ENCODE measurements at regions not wholly inside any gene's neighbourhood (a gene's known extent, or its start where the extent isn't known, plus 50 kb on each side); places are given as distances from the start of the nearest gene placed in this dataset.

- DNase-seq (ENCODE audit: low read depth): no peak
- no peak overlapping the region for H3K4me3 ChIP-seq (ENCODE audit: low read depth, low read length)
- no peak for TF ChIP-seq CTCF (conservative IDR thresholded peaks at IDR 0.05; ENCODE audit: low read depth, low read length)
These were observed 142.4 kb upstream of the SOX11 start for GRCh38 chr2:5549771-5550170.

- DNase-seq (ENCODE audit: low read depth): no peak
- no peak for TF ChIP-seq CTCF (conservative IDR thresholded peaks at IDR 0.05; ENCODE audit: low read depth, low read length)
- H3K4me3 ChIP-seq (ENCODE audit: low read depth, low read length): no peak overlapping the region
These were observed 136.5 kb upstream of the SOX11 start for GRCh38 chr2:5555636-5556035.

- DNase-seq (ENCODE audit: low read depth): no peak
- TF ChIP-seq CTCF (conservative IDR thresholded peaks at IDR 0.05; ENCODE audit: low read depth, low read length): no peak
- no peak overlapping the region for H3K4me3 ChIP-seq (ENCODE audit: low read depth, low read length)
These were observed 131.2 kb upstream of the SOX11 start for GRCh38 chr2:5561006-5561405.

- no peak for DNase-seq (ENCODE audit: low read depth)
- no peak for TF ChIP-seq CTCF (conservative IDR thresholded peaks at IDR 0.05; ENCODE audit: low read depth, low read length)
- H3K4me3 ChIP-seq (ENCODE audit: low read depth, low read length): no peak overlapping the region
These were observed 129.8 kb upstream of the SOX11 start for GRCh38 chr2:5562426-5562825.

GRCh38 chr2:5562865-5563264, 129.3 kb upstream of the SOX11 start:
- H3K4me3 ChIP-seq (ENCODE audit: low read depth, low read length): no peak overlapping the region
- no peak for TF ChIP-seq CTCF (conservative IDR thresholded peaks at IDR 0.05; ENCODE audit: low read depth, low read length)
- DNase-seq (ENCODE audit: low read depth): no peak

- no peak overlapping the region for H3K4me3 ChIP-seq (ENCODE audit: low read depth, low read length)
- DNase-seq (ENCODE audit: low read depth): no peak
- TF ChIP-seq CTCF (conservative IDR thresholded peaks at IDR 0.05; ENCODE audit: low read depth, low read length): no peak
These were observed 128.8 kb upstream of the SOX11 start for GRCh38 chr2:5563411-5563810.

GRCh38 chr2:5569256-5569655, 122.9 kb upstream of the SOX11 start:
- no peak for TF ChIP-seq CTCF (conservative IDR thresholded peaks at IDR 0.05; ENCODE audit: low read depth, low read length)
- no peak overlapping the region for H3K4me3 ChIP-seq (ENCODE audit: low read depth, low read length)
- DNase-seq (ENCODE audit: low read depth): no peak
